ENCODE measurements at regions not wholly inside any gene's neighbourhood (a gene's known extent, or its start where the extent isn't known, plus 50 kb on each side); places are given as distances from the start of the nearest gene placed in this dataset.

GRCh38 chr2:746697-747096, 69.5 kb upstream of the TMEM18 start:
- TF ChIP-seq CTCF (IDR thresholded peaks at IDR 0.05): no peak
- TF ChIP-seq, protein P1, sequence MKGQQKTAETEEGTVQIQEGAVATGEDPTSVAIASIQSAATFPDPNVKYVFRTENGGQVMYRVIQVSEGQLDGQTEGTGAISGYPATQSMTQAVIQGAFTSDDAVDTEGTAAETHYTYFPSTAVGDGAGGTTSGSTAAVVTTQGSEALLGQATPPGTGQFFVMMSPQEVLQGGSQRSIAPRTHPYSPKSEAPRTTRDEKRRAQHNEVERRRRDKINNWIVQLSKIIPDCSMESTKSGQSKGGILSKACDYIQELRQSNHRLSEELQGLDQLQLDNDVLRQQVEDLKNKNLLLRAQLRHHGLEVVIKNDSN (IDR thresholded peaks at IDR 0.05; ENCODE audit: borderline replicate concordance, low read depth): no peak
- TF ChIP-seq CHD2 (IDR thresholded peaks at IDR 0.05; ENCODE audit: low read length, partially characterized antibody): peak; percentile 10
- no peak for TF ChIP-seq SIN3A (IDR thresholded peaks at IDR 0.05; ENCODE audit: borderline replicate concordance, low read depth, low read length)
- no peak for TF ChIP-seq POLR2AphosphoS5 (IDR thresholded peaks at IDR 0.05; ENCODE audit: low read depth, low read length)
- TF ChIP-seq EP300 (IDR thresholded peaks at IDR 0.05; ENCODE audit: borderline replicate concordance in 1 of 2, low read depth in 1 of 2, low read length in 1 of 2): peak in 1 of 2 experiments; percentile 23; a peak in 1 of 4 replicates
- no peak for TF ChIP-seq FOXM1 (IDR thresholded peaks at IDR 0.05; ENCODE audit: low read depth)
- no peak for TF ChIP-seq IRF3 (IDR thresholded peaks at IDR 0.05; ENCODE audit: low read depth, low read length)
- TF ChIP-seq SMC3 (IDR thresholded peaks at IDR 0.05; ENCODE audit: low read depth, low read length): no peak
- TF ChIP-seq ZBTB33 (IDR thresholded peaks at IDR 0.05; ENCODE audit: borderline replicate concordance, low read depth): no peak
